Activated naive CD4-positive, alpha-beta T cell (primary cell): ENCODE measurements at regions not wholly inside any gene's neighbourhood (a gene's known extent, or its start where the extent isn't known, plus 50 kb on each side); places are given as distances from the start of the nearest gene placed in this dataset.

Experiments used
- DNase-seq, 4 experiments: peaks; one replicate each; lab custom pipeline; 2025; lab: John Stamatoyannopoulos, UW

DNA sequence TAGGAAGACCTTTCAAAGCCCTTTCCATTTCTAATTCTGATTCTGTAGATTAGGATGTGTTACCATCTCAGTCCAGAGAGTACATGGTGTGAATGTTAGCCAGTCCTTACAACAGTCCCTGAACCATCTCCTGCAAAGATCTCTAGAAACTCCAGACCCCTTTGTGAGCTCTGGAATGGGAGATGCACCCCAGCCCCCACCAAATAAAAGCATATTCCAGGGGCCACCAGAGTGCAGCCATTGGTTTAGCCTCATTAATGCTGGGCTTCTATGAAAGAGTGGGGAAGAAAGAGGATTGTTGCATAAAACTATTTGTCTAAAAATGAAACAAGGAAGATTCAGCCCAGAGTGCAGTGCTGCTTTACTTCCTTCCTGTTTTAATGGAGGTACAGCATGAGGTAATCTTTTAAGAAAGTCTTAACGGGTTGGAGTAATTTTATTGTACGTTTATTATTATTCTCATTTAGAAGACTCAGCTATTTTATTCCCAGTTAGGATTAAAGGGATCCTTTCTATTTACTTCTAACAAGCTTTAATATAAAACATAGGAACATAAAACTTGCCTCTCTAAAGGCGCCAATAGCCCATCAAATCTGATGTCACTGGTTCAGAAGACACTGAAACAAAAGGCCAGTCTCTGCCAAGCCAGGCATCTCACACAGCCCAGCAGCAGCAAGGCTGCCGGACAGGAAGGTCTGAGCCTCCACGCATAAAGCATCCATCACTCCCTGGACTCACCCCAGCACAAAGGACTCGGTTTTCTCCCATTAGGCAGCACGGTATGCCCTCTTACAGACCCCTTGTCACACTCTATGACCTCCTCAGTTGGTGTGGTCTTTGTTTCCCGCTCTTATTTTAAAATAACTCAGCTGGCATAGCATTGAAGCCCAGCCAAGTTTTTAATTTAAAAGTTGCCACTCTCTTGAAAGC lies 203.9 kb upstream of the BLID start:
- no peak for DNase-seq

DNA sequence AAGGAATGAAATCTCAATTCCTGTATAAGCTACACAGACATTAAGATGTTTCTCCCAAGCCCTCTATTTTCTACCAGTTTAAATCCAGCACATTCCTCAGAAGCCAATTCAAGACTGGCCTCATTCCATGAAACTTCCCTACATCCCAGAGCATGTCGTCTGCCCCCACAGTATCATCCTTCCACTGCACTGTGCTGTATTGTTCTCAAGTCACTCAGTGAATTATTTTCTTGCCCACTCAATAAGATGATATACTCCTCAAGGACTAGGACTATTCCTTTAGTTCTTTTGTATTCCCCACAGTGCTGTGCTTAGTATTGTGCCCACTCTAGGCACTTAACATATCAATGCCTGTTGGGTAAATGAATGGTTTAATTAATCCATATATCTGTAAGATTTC lies 203.1 kb upstream of the BLID start:
- no peak for DNase-seq

DNA sequence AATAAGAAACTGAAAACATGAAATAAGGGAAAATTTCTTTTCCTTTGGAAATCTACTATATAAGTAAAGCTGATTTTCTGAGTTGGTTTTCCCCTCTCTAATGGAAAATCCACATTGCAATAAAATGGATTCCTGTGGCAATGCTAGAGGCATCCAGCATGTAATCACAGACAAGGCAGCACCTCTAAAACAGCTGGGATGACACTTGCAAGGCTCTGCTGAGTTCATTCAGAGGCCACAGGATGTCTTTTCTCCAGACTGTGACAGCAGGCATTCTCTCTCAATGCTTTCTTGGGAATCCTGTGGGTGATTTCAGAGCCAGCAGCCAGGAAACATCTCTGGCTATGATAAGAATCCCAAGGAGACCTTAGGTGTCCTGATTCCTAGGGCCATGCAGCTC lies 201.3 kb upstream of the BLID start:
- no peak for DNase-seq

GRCh38 chr11:122313581-122313980 lies 197.6 kb upstream of the BLID start:
- DNase-seq: no peak

DNA sequence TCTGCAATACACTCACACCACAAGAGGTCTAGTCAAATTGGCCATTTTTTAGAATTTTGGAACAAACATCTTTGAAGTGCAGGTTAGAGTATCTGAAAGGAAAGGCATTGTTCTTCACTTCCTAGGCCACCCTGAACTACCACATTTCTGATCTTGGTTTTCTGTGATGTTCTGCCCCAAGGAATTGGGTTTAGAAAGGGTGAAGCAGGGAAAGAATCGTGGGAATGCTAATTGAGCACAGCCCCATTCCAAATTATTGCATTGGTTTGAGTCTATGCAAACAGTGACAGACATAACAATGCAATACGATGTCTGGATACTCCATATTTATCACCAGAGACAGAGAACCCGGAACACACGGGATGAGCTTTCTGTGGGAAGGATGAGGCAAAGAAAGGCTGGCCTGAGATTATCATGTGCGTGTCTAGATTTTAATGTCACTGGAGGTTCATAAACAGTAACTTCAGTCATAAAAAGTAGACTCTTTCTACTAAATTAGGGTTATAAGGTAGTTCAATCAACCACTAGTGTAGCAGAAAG lies 195.3 kb upstream of the BLID start:
- no peak for DNase-seq

DNA sequence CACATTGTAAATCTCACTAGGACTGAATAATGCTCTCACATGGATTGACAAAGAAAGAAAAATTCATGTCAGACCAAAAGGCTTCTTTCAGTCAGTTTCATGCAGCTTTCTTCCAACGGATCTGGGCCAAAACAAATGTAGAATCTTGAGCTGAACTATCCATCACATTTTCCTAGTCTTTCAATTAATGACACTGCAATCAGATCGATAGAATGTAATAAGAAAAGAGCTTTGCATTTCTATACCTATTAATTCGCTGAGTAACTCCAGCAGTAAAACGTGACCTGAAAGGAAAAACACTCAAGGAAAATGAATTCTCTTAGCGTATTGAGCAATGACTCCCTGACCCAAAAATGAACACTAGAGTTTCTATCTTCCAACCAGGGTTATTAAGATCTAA lies 194.8 kb upstream of the BLID start:
- no peak for DNase-seq

GRCh38 chr11:122309262-122309925 lies 193.4 kb upstream of the BLID start:
- DNase-seq: no peak

DNA sequence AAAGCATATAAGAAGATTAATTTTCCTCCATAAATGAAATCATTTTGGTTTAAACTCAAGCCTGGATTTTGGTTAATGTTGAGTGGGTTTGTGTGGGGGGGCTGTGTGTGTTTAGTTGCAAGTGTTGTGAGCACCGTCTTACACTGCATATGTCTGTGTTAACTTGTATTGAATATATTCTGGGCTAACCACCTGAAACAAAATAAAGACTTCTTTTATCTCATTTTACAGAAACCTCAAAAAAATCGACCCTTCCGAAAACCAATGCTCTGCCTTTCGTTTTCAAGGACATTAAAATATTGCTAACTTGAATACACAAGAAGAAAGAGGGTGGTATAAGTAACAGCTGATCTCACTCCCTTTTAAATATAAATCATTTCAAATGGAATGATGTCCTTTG lies 192.2 kb upstream of the BLID start:
- no peak for DNase-seq

DNA sequence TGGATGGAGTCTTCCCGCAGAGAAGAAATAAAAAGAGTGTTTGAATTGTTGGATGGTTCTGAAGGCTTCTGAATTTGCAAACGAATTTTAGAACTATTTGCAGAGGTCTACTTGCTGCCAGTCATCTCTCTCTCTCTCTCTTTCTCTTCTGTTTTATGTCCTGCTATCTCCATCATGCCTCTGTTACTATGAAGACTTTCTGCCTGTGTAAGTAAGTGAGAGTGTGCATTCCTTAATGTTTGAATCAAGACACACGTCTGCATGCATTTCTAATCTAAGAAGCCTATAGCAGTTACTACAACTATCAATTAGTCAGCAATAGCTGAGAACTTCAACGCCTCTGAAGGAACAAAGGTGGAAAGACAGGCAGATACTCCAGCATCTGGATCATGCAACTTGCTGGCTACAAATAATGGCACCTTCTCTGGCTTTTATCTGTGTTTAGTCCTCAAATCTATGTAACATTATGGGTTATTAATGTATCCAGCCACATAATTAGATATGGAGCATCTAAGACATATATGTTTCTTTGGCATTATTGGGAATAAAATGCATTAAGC lies 191.5 kb upstream of the BLID start:
- DNase-seq: no peak

DNA sequence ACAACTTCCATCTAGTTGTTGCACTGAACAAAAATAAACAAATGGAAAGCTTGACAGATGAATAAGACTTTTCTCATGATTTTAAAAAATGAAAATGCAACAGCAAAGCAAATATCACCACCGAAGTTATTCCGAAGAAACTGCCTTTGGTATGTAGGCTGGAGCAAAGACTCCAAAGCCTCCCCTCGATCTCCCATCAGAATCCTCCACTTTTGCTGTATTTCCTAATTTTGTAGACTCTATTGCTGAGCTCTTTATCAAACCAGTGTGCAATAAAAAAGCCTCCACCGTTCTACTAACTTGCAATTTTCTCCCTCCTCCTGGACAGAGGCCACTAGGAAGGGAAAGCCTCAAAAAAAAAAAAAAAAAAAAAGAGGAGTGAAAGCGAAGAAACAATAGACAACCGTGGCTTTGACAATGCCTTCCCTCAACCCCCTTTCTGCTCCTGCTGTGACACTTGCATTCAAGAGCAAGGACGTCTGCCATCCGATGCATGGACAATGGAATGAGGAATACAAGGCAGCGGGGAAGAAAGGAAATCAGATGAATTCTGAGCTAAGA lies 190.9 kb upstream of the BLID start:
- no peak for DNase-seq

GRCh38 chr11:122305426-122306320 lies 189.7 kb upstream of the BLID start:
- no peak for DNase-seq

GRCh38 chr11:122304973-122305372 lies 189.0 kb upstream of the BLID start:
- DNase-seq: no peak

DNA sequence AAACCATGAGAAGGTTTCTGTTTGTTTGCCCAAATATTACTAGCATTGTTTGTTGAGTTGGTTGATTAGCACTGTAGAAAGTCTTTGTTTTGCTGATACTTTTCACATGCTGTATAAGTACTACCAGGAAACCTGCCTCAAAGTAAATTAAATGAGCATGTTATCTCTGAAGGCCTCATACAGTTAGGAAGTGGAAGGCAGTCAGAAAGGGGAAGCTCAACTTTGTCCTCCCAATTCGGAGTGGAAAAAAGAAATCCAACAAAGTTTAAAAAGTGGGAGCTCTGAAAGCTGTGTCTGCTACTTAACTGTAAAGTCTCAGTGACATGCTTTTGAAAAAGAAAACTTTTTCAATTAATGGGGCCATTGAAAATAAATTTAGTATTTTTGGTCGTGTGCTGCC lies 188.3 kb upstream of the BLID start:
- DNase-seq: no peak

DNA sequence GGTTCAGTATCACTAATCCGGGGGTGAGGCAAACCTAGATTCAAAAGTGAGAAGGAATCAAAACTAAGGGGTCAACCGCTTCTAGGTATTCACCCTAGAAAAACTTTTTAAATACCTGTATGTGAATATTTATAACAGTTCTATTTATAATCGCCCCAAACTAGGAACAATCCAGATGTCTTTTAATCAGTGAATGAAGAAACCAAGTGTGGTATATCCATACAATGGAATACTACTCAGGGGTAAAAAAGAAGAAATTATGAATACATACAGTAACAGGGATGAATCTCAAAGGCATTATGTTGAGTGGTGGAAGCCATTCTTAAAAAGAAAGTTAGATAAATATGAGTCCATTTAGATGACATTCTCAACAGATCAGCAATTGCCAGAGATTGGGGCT lies 178.0 kb upstream of the BLID start:
- no peak for DNase-seq

GRCh38 chr11:122293296-122294023 lies 177.4 kb upstream of the BLID start:
- DNase-seq: no peak

DNA sequence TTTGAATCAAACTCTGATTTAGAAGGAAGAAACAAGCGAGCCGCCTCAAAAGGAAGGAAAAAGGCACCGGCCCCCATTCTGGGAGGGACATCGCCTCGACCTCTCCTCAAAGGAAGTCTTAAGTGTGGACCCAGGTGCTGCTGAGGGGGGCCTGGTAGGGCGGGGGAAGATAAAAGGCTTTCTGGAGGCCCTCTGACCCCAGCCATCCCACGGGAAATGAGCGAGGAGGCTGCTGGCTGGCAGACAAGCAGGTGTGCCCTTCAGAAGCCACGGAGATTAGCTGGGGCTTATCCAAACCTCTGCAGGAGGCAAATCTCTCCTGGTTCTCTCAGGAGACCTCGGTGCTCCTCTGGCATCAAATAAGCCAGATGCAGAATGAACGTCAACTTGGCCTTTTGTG lies 171.4 kb upstream of the BLID start:
- no peak for DNase-seq

- no peak for DNase-seq
Measured at GRCh38 chr11:122285070-122285988, 169.3 kb upstream of the BLID start.

- DNase-seq: no peak
Measured at GRCh38 chr11:122280870-122281269, 164.9 kb upstream of the BLID start.

DNA sequence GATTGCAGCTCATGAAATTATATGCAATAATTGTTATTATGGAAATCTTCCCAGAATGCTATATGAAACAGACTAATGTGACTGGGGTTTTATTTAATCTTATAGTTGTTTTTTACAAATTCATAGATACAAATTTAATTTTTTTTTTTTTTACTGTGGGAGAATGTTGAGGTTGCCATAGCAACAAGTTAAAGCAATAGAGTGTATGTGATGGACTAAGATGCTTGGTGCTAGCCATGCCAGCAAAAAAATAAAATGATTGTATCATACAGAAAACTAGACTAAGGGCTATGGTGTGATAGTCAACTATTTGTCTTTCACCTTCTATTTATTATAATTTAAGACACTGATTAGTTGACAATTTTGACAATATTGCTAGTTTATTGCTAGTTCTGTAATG lies 163.2 kb upstream of the BLID start:
- DNase-seq: no peak

DNA sequence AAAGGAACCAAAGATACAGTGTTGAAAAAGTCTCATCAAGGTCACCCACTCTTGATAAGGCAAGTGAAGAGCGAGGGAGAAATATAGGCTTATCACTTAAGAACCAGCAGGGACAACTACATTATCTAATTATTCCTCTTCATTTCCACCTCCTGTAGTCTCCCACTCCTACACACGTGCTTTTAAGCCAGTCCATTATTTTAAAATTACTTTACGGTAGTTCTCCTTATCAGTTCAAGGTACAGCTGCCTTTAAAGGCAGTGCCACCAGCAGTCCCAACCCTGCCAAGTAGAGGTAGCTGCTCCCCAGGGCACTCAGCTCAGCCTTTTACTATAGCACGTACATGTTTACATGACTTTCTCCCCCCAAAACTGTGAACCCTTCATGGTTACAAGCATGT lies 161.5 kb upstream of the BLID start:
- no peak for DNase-seq
